ENCODE measurements at regions not wholly inside any gene's neighbourhood (a gene's known extent, or its start where the extent isn't known, plus 50 kb on each side); places are given as distances from the start of the nearest gene placed in this dataset.

DNA sequence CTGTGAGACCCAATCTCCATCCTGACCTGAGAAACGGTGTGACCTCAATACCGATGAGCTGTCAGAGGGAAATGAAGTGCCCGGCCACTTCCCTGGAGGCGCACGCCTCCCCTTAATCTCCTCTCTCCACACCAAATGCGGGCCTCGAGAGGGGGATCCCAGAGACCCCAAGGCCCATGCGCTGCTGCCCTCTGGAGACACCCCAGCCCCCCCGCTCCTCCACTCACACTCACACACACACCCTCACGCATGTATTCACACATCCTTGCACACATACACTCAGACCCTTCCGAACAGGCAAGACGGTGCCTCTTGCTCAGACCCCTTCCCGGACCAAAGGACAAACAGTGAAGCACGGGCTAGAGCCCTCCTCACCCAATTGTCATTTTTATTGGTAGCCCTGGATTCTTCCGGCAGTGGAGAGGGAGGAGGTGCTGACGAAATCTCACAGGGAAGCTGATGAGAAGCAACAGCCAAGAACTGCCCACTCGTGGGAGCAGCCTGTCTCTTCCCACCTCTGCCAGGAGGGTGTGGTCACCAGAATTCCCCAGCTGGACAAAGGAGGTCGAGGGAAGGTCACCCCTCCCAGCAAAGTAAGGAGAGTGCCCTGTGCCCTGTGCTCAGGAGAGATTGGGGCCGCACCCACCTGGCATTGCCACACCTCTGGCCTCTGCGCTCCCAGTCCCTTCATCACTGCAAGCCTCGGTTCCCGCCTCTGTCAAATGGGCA is 136.0 kb upstream of the TNRC6C start:
- no peak overlapping the region for H3K27ac ChIP-seq (ENCODE audit: extremely low read length, insufficient read depth, low read length)
- FAIRE-seq (no peak), DNase-seq (ENCODE audit: low spot score) (no peak), ATAC-seq (no peak)
- no peak overlapping the region for H2AFZ ChIP-seq (ENCODE audit: low read length)
- H3K9me3 ChIP-seq (ENCODE audit: low read length): no peaks in the 10 kb centered on the region
- peaks cover 3 to 47% of the 10 kb centered on the region in 2 experiments; a peak in 4 of 5 replicates for H3K27me3 ChIP-seq (ENCODE audit: control insufficient read depth in 1 of 2, insufficient read depth in 2 of 2, low read length in 2 of 2)
- no peak overlapping the region for H3K9ac ChIP-seq (ENCODE audit: insufficient read depth, low read depth, low read length)
- H3K4me1 ChIP-seq (ENCODE audit: insufficient read depth, low read length): peaks cover 23% of the 10 kb centered on the region
- in situ Hi-C loops (cut with HindIII; ENCODE audit: extremely low pct_ligation_motif_present, low pct_unique_long_range_greater_than_20kb) (no loop called here), intact Hi-C loops (cut with micrococcal nuclease; ENCODE audit: unreplicated experiment) (no loop called here)
- POLR2A ChIA-PET: no interaction called here
- WGBS (ENCODE audit: low lambda C conversion rate): 51% methylated on average over 20 of the region's 22 CpGs
- BruUV-seq (replicated peaks): no TSS peak
- no peak overlapping the region for H3K4me2 ChIP-seq (ENCODE audit: low read depth, low read length)
- H3K36me3 ChIP-seq (replicated peaks in 1 of 2; ENCODE audit: control insufficient read depth in 1 of 2, insufficient read depth in 2 of 2, low read length in 2 of 2): no peaks in the 10 kb centered on the region
- no peaks in the 10 kb centered on the region for H3K79me2 ChIP-seq (ENCODE audit: insufficient read depth, low read length)
- H4K20me1 ChIP-seq (ENCODE audit: insufficient read depth, low read length): no peaks in the 10 kb centered on the region
- no peak overlapping the region for H3K4me3 ChIP-seq (replicated peaks in 1 of 3; ENCODE audit: insufficient read depth in 1 of 3, low read depth in 2 of 3, low read length in 3 of 3)
- CTCF ChIA-PET (ENCODE audit: low intra/inter-chr PET ratio, low total read pairs): no interaction called here
- TF ChIP-seq SIX1 (CRISPR knock-in tag; IDR thresholded peaks at IDR 0.05; ENCODE audit: borderline replicate concordance) (no peak), ZNF136 (CRISPR knock-in tag; IDR thresholded peaks at IDR 0.05; ENCODE audit: low read depth) (no peak), FLYWCH1 (CRISPR knock-in tag; IDR thresholded peaks at IDR 0.05) (no peak), NFKB2 (CRISPR knock-in tag; IDR thresholded peaks at IDR 0.05; ENCODE audit: borderline replicate concordance) (no peak), SSRP1 (CRISPR knock-in tag; IDR thresholded peaks at IDR 0.05) (no peak), BHLHE40 (IDR thresholded peaks at IDR 0.05; ENCODE audit: low read length) (no peak), FOXA3 (CRISPR knock-in tag; IDR thresholded peaks at IDR 0.05) (no peak)
- TF ChIP-seq, protein P1, sequence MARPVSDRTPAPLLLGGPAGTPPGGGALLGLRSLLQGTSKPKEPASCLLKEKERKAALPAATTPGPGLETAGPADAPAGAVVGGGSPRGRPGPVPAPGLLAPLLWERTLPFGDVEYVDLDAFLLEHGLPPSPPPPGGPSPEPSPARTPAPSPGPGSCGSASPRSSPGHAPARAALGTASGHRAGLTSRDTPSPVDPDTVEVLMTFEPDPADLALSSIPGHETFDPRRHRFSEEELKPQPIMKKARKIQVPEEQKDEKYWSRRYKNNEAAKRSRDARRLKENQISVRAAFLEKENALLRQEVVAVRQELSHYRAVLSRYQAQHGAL (CRISPR knock-in tag; IDR thresholded peaks at IDR 0.05; ENCODE audit: not compliant biosample characterization): no peak
- TF ChIP-seq, protein P2, sequence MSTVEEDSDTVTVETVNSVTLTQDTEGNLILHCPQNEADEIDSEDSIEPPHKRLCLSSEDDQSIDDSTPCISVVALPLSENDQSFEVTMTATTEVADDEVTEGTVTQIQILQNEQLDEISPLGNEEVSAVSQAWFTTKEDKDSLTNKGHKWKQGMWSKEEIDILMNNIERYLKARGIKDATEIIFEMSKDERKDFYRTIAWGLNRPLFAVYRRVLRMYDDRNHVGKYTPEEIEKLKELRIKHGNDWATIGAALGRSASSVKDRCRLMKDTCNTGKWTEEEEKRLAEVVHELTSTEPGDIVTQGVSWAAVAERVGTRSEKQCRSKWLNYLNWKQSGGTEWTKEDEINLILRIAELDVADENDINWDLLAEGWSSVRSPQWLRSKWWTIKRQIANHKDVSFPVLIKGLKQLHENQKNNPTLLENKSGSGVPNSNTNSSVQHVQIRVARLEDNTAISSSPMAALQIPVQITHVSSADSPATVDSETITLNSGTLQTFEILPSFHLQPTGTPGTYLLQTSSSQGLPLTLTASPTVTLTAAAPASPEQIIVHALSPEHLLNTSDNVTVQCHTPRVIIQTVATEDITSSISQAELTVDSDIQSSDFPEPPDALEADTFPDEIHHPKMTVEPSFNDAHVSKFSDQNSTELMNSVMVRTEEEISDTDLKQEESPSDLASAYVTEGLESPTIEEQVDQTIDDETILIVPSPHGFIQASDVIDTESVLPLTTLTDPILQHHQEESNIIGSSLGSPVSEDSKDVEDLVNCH (CRISPR knock-in tag; IDR thresholded peaks at IDR 0.05): no peak
- TF ChIP-seq, protein P3, sequence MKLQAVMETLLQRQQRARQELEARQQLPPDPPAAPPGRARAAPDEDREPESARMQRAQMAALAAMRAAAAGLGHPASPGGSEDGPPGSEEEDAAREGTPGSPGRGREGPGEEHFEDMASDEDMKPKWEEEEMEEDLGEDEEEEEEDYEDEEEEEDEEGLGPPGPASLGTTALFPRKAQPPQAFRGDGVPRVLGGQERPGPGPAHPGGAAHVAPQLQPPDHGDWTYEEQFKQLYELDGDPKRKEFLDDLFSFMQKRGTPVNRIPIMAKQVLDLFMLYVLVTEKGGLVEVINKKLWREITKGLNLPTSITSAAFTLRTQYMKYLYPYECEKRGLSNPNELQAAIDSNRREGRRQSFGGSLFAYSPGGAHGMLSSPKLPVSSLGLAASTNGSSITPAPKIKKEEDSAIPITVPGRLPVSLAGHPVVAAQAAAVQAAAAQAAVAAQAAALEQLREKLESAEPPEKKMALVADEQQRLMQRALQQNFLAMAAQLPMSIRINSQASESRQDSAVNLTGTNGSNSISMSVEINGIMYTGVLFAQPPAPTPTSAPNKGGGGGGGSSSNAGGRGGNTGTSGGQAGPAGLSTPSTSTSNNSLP (IDR thresholded peaks at IDR 0.05; ENCODE audit: low read depth, low read length): no peak
- TF ChIP-seq, protein P4, sequence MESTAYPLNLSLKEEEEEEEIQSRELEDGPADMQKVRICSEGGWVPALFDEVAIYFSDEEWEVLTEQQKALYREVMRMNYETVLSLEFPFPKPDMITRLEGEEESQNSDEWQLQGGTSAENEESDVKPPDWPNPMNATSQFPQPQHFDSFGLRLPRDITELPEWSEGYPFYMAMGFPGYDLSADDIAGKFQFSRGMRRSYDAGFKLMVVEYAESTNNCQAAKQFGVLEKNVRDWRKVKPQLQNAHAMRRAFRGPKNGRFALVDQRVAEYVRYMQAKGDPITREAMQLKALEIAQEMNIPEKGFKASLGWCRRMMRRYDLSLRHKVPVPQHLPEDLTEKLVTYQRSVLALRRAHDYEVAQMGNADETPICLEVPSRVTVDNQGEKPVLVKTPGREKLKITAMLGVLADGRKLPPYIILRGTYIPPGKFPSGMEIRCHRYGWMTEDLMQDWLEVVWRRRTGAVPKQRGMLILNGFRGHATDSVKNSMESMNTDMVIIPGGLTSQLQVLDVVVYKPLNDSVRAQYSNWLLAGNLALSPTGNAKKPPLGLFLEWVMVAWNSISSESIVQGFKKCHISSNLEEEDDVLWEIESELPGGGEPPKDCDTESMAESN (CRISPR knock-in tag; conservative IDR thresholded peaks at IDR 0.05): no peak

Data from HepG2 (cell line).